HG02759 (cell line): ENCODE measurements at regions not wholly inside any gene's neighbourhood (a gene's known extent, or its start where the extent isn't known, plus 50 kb on each side); places are given as distances from the start of the nearest gene placed in this dataset.

Experiments
- ATAC-seq: cut with Tn5 transposase; IDR thresholded peaks from one replicate; pipeline ENCODE4 v1.9.1; 2021; ENCODE audit warnings: mild to moderate bottlenecking, moderate library complexity; ENCODE audit not compliant: unreplicated experiment

GRCh38 chr1:4593106-4593505, 61.3 kb upstream of the AJAP1 start:
- ATAC-seq: no peak

- no peak for ATAC-seq
Measured at GRCh38 chr1:4594286-4594991, 60.0 kb upstream of the AJAP1 start.

GRCh38 chr1:4595341-4596225, 58.8 kb upstream of the AJAP1 start:
- ATAC-seq: no peak

- ATAC-seq: no peak
Measured at GRCh38 chr1:4596486-4596885, 57.9 kb upstream of the AJAP1 start.

- ATAC-seq: no peak
Measured at GRCh38 chr1:4597020-4597419, 57.4 kb upstream of the AJAP1 start.

- no peak for ATAC-seq
Measured at GRCh38 chr1:4598561-4598960, 55.8 kb upstream of the AJAP1 start.

- no peak for ATAC-seq
Measured at GRCh38 chr1:4599521-4599920, 54.9 kb upstream of the AJAP1 start.

- no peak for ATAC-seq
Measured at GRCh38 chr1:4599951-4600481, 54.4 kb upstream of the AJAP1 start.

- no peak for ATAC-seq
Measured at GRCh38 chr1:4600615-4601460, 53.6 kb upstream of the AJAP1 start.

- ATAC-seq: no peak
Measured at GRCh38 chr1:4601941-4602340, 52.5 kb upstream of the AJAP1 start.

GRCh38 chr1:4602462-4603294, 51.7 kb upstream of the AJAP1 start:
- ATAC-seq: no peak

- no peak for ATAC-seq
Measured at GRCh38 chr1:4603295-4604110, 50.9 kb upstream of the AJAP1 start.
